Caki2 (cell line): ENCODE measurements at regions not wholly inside any gene's neighbourhood (a gene's known extent, or its start where the extent isn't known, plus 50 kb on each side); places are given as distances from the start of the nearest gene placed in this dataset.
"Not testable (repeated sequence)": the region's sequence is repeated elsewhere in the genome, so short reads cannot be mapped to it uniquely, and the experiment has no call there.

Experiments
- DNase-seq: peaks from one replicate; pipeline ENCODE4 v3.0.0-alpha.2; 2015; ENCODE audit warnings: low read depth
- in situ Hi-C: cut with HindIII; loops from 2 replicates; pipeline ENCODE4 v1.10.0; 2016; ENCODE audit warnings: low sequenced_read_pairs, low pct_unique_long_range_greater_than_20kb, mixed read lengths

- DNase-seq = no peak
- in situ Hi-C loops = no loop called here
Measured at GRCh38 chr18:47410139-47410538, 158.7 kb upstream of the SKOR2 start.

GRCh38 chr18:47409519-47409918 lies 158.1 kb upstream of the SKOR2 start:
- in situ Hi-C loops = no loop called here
- no peak for DNase-seq

- no peak for DNase-seq
- in situ Hi-C loops = no loop called here
Measured at GRCh38 chr18:47407736-47408135, 156.3 kb upstream of the SKOR2 start.

GRCh38 chr18:47404845-47405244 lies 153.4 kb upstream of the SKOR2 start:
- in situ Hi-C loops = no loop called here

DNA sequence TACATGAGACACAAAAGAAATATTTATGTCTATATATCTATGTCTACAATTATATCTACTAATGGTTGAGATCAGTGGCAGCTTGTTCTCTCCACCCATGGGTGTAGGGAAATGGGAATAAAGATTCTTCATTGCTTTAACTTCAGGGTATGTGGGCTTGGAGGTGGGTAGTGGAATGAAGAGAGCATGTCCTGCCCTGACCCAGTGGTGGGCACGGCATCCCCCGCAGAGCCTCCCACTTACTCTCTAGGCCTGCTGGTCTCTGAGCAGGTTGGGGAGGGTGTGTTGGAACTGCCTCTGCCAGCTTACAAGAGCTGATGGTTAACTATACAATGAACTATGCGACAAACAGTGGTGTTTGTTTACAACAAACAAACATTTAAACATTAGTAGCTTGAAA lies 152.5 kb upstream of the SKOR2 start:
- no peak for DNase-seq
- in situ Hi-C loops = no loop called here

More at GRCh38 chr18:47404845-47405244, 153.4 kb upstream of the SKOR2 start:
- no peak for DNase-seq

DNA sequence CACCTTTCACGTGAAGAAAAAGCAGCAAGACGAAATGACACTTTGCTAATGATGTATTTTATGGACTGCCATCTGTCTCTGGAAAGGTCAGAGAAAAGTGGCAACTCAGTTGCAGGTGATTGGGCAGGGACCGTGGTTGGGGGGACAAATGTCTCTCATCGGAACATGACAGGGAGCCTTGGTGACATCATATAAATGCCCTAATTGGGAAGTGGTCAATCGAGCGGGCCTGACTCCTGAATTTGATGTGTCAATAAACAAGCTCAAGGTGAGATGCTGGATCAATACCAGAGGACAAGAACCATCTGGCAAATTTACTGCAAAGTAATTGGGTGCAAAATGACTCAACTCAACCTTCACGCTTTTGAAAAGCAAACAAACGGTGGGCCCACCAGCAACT lies 151.9 kb upstream of the SKOR2 start:
- no peak for DNase-seq
- in situ Hi-C loops = no loop called here

GRCh38 chr18:47399475-47399874 lies 148.0 kb upstream of the SKOR2 start:
- in situ Hi-C loops = no loop called here
- DNase-seq = no peak

DNA sequence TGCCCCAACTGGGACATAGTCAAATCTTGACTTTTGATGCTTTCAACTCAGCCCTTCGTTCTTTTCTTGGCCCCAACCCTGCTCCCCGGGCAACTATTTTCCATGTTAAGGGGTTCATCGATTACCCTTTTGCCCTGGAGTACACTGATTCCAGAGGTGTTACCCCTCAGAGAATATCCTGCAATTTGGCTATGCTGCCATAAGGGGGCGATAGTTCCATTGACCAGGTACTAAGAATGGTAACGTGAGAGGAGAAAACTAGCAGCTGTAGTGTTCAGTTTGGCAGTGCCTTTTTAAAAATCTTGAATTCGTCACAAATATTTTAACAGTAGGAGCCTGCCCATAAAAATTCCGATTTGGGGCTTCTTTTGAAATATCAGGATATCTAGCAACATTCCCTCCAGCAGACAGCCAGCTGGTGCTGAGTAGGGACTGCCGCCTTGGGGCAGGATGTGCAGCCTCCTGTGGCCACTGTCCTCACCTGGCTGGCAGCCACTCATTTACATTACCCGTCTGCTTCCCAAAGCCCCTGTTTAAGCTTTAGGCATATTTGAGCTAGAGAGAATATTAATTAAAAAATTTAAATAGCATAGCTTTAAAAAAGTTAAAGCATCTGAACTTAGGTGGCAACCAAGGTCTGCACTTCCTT lies 146.3 kb upstream of the SKOR2 start:
- no peak for DNase-seq
- in situ Hi-C loops = no loop called here

DNA sequence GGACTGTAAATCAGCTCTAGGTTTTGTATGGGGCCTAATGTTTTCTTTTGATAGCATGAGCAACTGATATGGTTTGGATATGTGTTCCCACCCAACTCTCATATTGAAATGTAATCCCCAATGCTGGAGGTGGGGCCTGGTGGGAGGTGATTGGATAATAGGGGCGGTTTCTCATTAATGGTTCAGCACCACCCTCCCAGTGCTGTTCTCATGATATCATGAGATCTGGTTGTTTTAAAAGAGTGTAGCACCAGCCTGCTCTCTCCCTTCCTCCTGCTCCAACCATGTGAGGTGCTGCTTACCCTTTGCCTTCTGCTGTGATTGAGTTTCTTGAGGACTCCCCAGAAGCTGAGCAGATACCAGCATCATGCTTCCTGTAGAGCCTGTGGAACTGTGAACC lies 140.2 kb upstream of the SKOR2 start:
- DNase-seq = no peak
- in situ Hi-C loops = no loop called here

DNA sequence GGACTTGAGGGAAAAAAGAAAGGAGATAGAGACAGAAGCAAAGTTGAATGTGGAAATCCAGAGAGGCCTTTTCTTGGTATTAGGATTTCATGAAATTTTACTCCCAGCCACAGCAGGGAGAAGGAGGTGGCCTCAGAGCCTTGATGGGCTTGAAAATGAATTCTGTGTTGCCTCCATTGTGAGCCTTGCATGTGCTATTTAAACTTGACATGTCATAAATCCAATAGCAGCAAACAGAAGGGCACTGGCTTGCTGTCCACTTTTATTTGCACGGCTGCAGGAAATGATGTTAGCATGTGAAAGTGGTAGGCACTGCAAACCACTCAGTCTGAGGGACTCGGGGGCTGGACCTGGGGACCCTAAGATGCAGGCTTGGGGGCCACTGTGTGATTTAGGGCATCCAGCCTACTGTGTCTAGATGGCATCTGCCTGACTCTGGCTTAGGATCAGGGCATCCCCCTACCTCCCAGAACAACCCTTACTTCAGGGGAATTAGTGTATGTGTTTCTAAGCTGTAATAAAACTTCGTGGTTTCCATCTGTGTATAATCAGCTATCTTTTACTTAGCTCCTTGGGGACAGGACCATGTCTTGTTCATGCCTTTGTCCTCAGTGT lies 139.1 kb upstream of the SKOR2 start:
- DNase-seq = no peak
- in situ Hi-C loops = no loop called here

DNA sequence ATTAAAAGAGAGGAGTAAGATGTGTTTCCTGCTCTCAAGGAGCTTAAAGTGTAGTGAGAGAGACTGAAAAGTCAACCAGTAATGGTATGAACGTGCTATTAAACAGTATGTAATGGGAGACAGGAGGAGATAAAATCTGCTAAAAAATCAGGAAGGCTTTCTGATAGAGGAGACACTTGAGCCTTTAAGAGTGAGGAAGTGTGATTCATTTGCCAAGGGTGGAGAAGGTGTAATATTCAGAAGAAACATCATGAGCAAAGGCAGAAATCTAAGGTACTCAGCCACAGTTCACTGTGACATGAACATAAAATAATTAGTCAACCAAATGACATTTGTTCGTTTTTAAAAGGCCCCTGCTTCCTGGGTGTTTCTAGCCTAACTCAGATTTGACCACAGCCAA lies 137.8 kb upstream of the SKOR2 start:
- DNase-seq = no peak

DNA sequence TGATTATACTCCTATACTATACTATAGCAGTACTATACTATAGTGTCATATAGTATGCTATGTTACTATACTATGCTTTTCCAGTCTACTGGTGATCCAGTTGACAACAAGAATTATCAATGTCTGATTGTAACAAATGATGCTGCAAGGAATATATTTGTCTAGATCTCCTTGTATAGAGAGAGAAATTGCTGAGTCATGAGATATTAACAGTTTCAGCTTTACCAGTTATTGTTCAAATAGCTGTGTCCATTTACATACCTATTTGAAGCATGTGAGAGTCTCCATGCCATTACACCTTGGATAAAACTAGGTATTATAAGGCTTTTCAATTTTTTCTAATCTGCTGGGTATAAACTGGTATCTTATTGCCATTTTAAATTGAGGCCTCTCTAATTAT lies 136.4 kb upstream of the SKOR2 start:
- in situ Hi-C loops = no loop called here
- DNase-seq = no peak

More for the DNA sequence above, 137.8 kb upstream of the SKOR2 start:
- in situ Hi-C loops = no loop called here

DNA sequence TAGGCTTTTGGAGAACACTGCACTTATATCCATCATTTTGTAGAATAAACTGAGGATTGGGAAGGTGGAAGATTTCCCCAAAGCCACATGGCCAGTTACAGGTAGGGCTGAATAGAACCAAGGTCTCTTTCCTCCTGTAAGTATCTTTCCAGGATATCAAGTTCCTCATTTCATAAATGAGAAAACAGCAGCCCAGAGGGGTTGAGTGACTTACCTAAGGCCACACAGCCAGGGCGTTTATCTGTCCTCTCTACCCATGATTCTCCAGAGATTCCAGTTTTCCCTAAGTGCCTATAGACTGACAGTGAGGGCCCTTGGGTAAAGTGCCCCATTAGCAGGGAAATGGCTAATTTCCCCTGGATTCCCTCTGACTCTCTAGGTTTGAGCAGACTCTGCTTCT lies 132.3 kb upstream of the SKOR2 start:
- in situ Hi-C loops = no loop called here
- no peak for DNase-seq

DNA sequence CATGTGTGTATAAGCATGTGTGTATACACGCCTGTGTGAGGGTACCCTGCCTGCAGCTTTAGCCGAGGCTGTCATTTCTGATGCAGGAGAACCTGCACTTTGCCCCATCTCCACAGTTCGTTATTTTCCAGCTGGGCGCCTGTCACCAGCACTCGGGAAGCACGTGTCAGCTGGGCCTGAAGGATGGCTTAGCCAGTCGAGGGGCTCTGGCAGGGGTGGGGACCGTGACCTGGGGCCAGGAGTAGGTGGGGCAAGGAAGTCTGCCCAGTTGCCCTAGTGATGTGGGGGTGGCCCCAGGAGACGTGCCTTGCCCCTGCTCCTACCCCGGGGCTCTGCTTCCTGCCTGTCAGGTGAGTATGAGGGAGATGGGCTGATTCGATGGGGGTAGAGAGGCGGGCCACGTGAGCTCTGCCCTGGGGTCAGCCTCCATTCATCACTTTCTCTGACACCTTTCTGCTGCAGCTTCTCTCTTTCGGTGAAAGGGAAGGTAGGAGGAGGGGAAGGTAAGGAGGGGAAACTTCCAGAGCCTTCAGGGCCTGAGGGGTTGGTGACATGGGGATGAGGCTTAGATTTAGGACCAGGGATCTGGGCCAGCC lies 130.6 kb upstream of the SKOR2 start:
- no peak for DNase-seq
- in situ Hi-C loops = no loop called here

- no peak for DNase-seq
- in situ Hi-C loops = no loop called here
Measured at GRCh38 chr18:47380153-47380552, 128.7 kb upstream of the SKOR2 start.

DNA sequence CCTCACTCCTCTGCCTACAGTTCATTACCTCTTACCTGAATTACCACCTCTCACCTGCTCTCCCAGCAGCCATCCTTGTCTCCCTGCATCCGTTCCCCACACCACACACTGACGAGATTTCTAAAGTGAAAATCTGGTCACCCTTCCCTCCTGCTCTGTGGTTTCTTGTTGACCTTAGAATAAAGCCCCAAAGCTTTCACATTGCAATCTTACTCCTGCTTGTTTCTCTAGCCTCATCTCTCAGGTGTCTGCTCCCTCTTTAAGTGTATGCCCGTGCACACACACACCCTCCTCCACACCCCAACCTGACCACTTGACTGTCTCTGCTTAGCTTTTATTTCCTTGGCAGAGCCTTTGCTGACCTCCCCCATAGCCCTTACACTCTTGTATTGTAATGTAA lies 122.0 kb upstream of the SKOR2 start:
- DNase-seq = no peak
- in situ Hi-C loops = no loop called here

- in situ Hi-C loops = no loop called here
- no peak for DNase-seq
Measured at GRCh38 chr18:47370052-47370451, 118.6 kb upstream of the SKOR2 start.

DNA sequence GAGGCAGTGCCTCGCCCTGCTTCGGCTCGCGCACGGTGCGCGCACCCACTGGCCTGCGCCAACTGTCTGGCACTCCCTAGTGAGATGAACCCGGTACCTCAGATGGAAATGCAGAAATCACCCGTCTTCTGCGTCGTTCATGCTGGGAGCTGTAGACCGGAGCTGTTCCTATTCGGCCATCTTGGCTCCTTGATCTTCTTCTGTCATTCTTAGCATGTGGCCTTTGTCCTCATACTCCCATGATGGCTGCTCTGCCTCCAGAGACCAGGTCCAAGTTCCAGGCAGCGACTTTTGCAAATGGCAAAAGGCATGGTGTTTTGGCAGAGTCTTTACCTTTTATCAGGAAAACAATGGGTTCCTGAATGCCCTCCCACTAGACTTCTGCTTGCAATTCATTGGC lies 102.6 kb upstream of the SKOR2 start:
- DNase-seq, in situ Hi-C loops: not testable (repeated sequence)

GRCh38 chr18:47346016-47346415 lies 94.6 kb upstream of the SKOR2 start:
- no peak for DNase-seq

GRCh38 chr18:47345291-47345690 lies 93.8 kb upstream of the SKOR2 start:
- in situ Hi-C loops = no loop called here
- DNase-seq = no peak

More at GRCh38 chr18:47346016-47346415, 94.6 kb upstream of the SKOR2 start:
- in situ Hi-C loops = no loop called here
